GM08714 (cell line): ENCODE measurements at regions not wholly inside any gene's neighbourhood (a gene's known extent, or its start where the extent isn't known, plus 50 kb on each side); places are given as distances from the start of the nearest gene placed in this dataset.

Experiments
- H3K4me3 ChIP-seq: fragments of 200-500 bp; sonication (Bioruptor generic); 2 replicates; pipeline ENCODE4 v1.5.1; 2014; ENCODE audit warnings: mild to moderate bottlenecking, low read length, inconsistent platforms
- ZNF274 ChIP-seq: IDR thresholded peaks from 2 replicates; pipeline ENCODE4 v1.6.1; 2012; ENCODE audit warnings: mild to moderate bottlenecking, low read depth, low read length

DNA sequence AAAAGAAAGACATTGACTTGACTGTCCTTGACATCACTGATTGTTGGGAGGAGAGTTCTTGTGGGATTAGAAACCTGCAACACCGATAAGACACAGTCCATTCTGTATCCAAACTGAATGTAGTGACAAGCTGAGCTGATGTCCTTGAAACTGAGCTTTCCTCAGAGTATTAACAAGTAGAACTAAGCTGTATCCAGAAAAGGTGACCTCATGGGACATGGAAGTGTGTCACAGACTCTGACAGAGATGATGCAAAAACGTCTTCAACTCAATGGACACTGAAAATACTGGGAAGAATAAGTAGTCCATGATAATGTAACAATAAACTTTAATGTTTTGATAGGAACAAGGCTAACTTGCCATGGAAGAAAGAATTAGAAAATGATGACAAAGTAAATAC, 690.1 kb downstream of the CDH18 start:
- H3K4me3 ChIP-seq: no peak overlapping the region
- no peak for TF ChIP-seq ZNF274

DNA sequence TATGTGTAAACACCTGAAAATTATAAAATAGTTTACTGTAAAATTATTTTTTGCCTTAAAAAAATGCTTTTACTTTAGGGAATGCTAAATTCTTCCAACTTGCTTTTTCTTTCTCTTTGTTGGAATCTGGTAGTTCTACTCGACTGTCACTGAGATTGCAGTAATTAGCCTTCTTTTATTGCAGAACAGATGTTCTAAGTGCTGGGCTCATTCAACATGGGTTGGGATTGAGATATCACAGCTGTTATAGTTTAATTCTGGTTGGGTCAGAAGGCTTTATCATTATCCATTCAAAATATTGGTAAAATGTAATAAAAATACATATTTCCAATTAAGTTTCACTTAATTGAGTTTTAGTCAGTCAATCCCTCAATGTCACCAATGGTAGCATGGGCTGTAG, 686.7 kb downstream of the CDH18 start:
- no peak for TF ChIP-seq ZNF274
- no peak overlapping the region for H3K4me3 ChIP-seq

DNA sequence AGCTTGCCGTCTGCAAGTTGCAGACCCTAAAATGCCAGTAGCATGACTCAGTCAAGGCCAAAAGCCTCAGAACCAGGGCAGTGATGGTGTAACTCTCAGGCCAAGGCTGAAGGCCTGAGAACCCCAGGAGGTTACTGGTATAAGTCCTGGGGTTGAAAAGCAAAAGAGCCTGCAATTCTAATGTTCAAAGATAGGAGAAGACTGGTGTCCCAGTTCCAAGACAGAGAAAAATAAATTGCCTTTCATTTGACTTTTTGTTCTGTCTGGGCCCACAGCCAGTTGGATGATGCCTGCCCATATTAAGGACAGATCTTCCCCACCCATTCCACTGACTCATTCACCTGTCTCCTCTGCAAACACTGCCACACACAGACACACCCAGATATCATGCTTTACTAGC, 673.2 kb downstream of the CDH18 start:
- H3K4me3 ChIP-seq: no peak overlapping the region
- no peak for TF ChIP-seq ZNF274

- TF ChIP-seq ZNF274: no peak
- H3K4me3 ChIP-seq: no peak overlapping the region
Measured at GRCh38 chr5:19319252-19319651, 668.7 kb downstream of the CDH18 start.

GRCh38 chr5:19322716-19323485, 665.1 kb downstream of the CDH18 start:
- no peak for TF ChIP-seq ZNF274
- H3K4me3 ChIP-seq: no peak overlapping the region

DNA sequence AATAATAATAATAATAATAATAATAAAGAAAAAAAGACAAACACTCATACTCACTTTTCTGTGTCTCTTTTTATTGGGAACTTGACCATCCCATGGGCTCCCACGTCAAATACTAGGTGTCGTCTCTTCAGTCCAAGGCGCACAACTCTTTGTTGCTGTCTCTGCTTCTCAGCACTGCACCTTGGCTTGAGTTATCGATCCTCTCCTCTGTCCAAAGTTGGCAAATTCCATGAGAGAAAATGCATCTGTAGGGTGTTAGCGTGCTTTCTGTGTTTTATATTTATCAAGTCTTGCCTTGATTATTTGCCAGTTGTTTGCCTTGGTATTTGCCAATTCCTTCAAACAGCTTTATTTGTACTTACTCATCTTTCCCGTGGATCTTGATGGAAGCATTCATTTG, 653.7 kb downstream of the CDH18 start:
- no peak overlapping the region for H3K4me3 ChIP-seq
- no peak for TF ChIP-seq ZNF274

GRCh38 chr5:19342942-19343341, 645.1 kb downstream of the CDH18 start:
- TF ChIP-seq ZNF274: no peak
- H3K4me3 ChIP-seq: no peak overlapping the region

- TF ChIP-seq ZNF274: no peak
- no peak overlapping the region for H3K4me3 ChIP-seq
Measured at GRCh38 chr5:19352120-19352519, 635.9 kb downstream of the CDH18 start.

DNA sequence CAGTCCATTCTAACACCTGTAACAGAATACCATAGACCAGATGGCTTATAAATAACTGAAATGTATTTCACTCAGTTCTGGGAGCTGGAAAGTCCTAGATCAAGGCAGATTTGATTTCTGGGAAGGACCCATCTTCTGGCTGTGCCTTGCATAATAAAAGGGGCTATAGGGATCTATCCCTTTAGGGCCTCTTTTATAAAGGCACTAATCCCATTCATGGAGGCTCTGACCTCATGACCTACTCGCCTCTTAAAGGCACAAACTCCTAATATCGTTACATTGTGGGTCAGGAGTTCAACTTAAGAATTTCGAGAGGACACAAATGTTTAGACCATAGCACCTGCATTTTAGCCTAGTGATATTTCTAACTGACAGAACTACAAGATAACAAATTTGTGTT, 619.0 kb downstream of the CDH18 start:
- TF ChIP-seq ZNF274: no peak
- no peak overlapping the region for H3K4me3 ChIP-seq

DNA sequence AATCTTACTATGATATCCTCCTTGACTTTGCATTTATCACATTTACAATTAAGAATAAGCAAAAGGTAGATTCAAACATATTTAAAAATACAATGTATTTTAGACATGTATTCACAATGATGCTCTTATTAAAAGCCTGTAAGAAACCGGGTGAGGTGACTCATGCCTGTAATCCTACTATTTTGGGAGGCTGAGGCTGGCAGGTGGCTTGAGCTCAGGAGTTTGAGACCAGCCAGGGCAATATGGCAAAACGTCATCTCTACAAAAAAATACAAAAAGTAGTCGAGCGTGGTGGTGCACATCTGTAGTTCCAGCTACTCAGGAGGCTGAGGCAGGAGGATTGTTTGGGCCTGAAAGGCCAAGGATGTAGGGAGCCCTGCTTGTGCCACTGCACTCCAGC, 618.4 kb downstream of the CDH18 start:
- no peak for TF ChIP-seq ZNF274
- no peak overlapping the region for H3K4me3 ChIP-seq

DNA sequence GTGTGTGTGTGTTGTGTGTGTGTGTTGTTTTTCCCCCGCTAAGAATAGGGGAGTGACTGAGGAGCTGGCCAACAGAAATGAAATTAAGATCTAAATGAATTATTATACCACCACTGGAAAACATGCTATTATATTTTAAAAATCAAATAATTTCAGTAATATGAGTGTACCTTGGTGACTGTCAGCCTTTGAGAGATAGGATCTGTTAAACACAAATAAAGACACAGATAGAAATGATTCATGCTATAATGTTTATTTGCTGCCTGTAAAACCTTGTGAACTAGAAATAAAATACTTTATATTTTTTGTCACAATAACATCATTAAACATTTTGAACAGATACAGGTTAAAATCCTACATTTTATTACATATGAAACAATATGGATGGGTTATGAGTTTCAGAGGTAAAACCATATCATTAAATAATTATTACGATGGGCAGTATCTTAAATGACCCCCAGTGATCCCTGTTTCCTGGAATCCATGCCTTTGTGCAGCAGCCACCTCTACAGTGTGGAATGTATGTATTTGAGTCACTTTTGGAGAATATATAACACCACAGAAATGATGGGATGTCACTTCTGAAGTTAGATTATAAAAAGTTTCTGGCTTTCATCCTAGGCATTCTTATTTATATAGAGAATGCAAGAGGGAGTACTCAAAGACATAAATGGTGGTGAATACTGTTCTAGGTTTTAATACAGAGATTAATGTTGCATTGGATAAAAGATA, 617.2 kb downstream of the CDH18 start:
- no peak for TF ChIP-seq ZNF274
- no peak overlapping the region for H3K4me3 ChIP-seq

DNA sequence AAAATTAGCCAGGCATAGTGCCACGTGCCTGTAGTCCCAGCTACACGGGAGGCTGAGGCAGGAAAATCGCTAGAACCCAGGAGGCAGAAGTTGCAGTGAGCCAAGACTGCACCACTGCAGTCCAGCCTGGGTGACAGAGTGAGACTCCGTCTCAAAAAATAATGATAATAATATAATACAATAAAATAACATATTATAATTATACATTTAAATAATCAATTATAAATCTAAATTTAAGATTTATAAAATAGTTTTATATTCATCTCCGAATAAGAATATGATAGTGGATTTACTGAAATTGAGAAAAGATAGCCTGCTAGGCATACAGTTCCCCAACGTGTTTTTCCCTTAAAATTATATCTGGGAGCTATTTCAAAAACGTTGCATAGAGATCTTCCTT, 599.6 kb downstream of the CDH18 start:
- no peak for TF ChIP-seq ZNF274
- H3K4me3 ChIP-seq: no peak overlapping the region

GRCh38 chr5:19401032-19401431, 587.0 kb downstream of the CDH18 start:
- no peak overlapping the region for H3K4me3 ChIP-seq
- no peak for TF ChIP-seq ZNF274

- H3K4me3 ChIP-seq: no peak overlapping the region
- no peak for TF ChIP-seq ZNF274
Measured at GRCh38 chr5:19406576-19407365, 581.2 kb downstream of the CDH18 start.

- TF ChIP-seq ZNF274: no peak
- H3K4me3 ChIP-seq: no peak overlapping the region
Measured at GRCh38 chr5:19408149-19408548, 579.9 kb downstream of the CDH18 start.
